HG03432 (cell line): ENCODE measurements at regions not wholly inside any gene's neighbourhood (a gene's known extent, or its start where the extent isn't known, plus 50 kb on each side); places are given as distances from the start of the nearest gene placed in this dataset.
A peak's percentile ranks its signal among the peaks of the same experiment; 100 is the strongest.

Source experiments
- ATAC-seq: cut with Tn5 transposase; IDR thresholded peaks from one replicate; pipeline ENCODE4 v1.9.1; 2021; ENCODE audit warnings: mild to moderate bottlenecking, moderate library complexity; ENCODE audit not compliant: unreplicated experiment

- no peak for ATAC-seq
These were observed 140.1 kb upstream of the RND3 start for GRCh38 chr2:150627526-150627925.

DNA sequence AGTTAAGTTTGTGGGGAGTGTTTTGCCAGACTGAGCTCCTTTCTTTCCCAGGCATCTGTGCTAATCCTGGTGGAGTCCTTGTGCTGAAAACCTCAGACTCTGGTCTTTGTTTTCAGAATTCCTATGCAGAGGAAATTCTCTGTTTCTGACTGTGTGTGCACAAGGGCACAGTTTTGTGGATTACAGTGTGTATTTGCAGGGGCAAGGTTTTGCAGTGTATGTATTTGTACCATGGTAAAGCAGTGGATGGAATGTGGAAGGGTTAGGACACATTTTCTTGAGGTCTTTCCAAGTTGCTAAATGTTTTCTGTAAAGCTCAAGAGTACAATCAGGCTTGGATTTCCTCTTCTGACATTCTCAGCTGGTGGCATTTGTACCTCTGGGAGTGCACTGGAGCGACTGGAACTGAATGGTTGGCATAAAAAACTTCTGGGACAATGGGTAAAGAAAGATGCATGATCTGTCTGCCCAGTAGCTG lies 139.5 kb upstream of the RND3 start:
- no peak for ATAC-seq

DNA sequence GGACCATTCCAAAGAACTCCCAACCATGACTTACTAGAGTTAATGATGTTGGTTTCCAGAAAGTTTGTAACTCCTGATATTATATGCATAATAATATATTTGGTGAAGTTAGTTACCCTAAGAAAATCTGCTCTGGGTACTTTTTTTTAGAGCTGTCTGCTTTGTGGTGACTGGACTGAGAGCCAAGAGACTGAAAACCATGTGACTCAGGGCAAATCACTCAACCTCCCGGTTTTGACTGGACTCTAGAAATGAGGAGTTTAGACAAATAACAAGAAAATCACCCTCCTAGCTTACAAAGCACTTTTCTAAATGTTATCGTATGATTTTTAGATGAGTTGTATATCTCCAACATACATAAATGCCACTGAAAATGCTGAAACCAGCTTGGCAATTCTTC lies 138.3 kb upstream of the RND3 start:
- ATAC-seq: no peak

- no peak for ATAC-seq
These were observed 137.8 kb upstream of the RND3 start for GRCh38 chr2:150625303-150625702.

- ATAC-seq: peak; percentile 82
These were observed 136.5 kb upstream of the RND3 start for GRCh38 chr2:150624001-150624401.

DNA sequence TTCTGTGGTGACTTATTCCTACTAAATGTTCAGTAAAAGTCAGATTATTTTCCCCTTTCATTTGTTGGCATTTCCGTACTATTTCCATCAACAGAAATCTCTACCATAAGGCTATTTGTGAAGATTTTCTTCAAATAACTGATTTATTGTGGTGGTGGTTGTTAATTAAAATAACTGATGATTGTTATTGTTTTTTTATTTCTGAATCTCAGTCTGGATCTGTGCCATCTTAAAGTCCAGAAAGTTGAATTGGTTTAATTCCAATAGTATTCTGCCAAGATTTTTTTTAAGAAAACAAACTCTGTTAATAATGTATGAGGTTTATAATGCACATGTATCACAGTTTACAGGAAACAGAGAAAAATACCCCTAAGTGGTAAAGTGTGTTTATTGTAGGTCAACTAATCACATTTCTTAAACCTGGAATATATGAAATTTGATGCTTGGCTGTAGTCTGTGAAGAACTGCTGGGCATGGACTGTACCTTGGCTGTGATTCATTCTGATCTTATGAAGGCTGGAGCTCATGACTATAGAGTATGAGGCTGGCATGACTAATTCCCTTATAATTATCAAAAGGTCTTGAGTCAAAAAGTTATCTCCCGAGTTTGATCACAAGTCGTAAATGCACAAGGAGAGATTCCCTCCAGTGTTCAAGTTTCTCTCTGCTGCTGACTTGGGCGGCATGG lies 134.2 kb upstream of the RND3 start:
- ATAC-seq: no peak

DNA sequence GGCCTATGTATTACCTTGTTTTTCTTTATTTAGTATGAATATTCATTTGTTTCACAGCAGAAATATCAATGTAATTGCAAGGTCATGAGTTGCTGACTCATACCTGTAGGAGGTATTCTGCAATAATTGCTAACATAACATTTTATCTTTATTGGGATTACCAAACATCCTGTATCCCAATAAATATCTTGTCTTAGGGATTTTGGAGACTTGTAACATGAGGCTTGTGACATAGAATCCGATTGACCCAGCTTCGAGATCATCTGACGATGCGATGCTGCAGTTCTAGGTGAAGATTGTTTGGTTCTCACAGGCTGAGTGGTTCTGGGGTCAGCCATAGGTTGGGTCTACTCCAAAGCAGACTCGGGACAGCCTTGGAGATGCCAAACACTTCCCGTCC lies 133.4 kb upstream of the RND3 start:
- ATAC-seq: no peak

GRCh38 chr2:150620416-150620815 lies 132.9 kb upstream of the RND3 start:
- no peak for ATAC-seq

DNA sequence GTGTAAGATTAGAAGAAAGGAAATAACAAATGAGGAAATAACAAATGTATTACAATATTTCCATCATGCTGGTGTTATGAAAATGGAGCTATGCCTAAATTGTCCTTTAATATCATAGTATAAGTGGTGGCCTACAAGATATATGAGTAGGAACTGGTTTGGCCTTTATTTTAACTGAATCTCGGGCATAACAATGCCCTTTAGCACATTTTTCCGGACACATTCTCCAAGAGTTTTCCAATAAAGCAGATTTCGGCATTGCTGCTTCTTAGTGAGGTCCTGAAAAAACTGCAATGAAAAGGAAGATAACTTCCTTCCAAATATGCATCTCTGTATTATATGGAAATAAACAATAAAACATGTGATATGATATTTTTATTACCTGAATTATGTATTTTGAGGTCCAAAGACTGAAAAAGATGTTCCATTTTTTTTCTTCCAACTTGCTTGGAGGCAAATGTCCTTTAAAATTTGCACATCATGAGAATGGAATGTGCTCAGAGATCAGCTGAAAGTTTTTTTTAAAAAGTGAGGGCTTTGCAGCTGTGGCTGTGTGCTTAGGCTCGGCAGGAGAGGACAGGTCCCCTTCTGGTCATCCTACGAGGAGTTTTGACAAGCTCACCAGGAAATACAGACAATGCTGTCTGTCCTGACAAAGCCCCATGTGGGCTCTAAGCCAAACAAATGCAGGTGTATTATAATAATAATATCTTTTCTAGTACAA lies 132.3 kb upstream of the RND3 start:
- ATAC-seq: no peak

GRCh38 chr2:150618245-150618895 lies 130.9 kb upstream of the RND3 start:
- no peak for ATAC-seq

DNA sequence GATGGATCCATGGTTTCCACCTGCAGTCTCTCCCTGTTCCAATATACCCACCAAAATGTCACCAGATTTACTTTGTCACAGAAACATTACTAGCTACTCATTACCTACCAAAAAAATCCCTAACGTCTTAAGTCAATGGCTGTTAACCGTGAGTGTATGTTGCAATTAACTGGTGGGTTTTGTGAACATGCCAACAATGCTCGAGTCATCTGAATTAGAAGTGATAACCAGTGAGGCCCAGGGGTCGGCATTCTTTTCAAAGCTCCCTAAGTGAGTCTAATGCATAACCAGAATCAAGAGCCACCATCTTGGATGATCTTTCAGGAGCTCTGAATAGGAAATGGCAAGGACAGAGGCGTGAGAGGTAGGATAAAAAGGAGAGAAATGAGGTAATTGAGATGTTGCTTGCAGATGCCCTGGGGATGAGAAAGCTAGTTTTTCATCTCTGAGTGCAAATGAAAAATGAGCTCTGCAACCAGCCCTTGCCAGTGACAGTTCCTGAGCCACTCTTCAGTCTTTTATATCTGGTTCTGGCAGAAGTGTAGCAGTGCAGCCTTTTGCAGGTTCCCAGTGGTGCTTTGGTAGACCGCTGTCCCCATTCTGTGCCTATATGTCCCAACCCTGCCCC lies 130.0 kb upstream of the RND3 start:
- no peak for ATAC-seq

- ATAC-seq: no peak
These were observed 125.7 kb upstream of the RND3 start for GRCh38 chr2:150612957-150613710.

DNA sequence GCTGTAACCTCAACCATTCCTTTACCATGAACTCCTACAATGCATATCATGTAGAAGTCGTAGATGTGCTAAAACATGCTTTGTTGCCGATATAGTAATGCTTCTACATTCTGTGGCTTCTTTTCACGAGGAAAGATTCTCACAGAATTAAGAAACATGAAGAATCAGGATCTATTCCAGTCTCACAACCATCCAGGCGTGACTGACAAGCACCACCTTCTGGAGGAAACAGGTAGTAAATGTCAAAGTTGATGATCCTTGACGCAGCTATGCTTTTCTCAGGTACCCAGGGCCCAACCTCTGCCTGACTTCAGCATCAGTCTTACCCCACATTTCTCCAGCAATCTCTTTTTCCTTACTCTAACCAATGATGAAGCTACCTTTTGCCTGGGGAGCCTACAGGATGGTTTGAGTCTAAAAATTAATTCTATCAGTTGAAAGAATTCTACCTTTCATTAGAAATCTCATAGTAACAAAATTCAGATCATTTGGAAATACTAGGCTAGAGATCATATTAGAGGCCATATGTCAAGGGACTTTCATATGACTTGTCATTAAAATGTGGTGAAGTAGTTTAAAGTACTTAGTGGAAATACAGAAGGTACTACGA lies 123.3 kb upstream of the RND3 start:
- ATAC-seq: peak; percentile 74

GRCh38 chr2:150609831-150610582 lies 122.5 kb upstream of the RND3 start:
- ATAC-seq: no peak

DNA sequence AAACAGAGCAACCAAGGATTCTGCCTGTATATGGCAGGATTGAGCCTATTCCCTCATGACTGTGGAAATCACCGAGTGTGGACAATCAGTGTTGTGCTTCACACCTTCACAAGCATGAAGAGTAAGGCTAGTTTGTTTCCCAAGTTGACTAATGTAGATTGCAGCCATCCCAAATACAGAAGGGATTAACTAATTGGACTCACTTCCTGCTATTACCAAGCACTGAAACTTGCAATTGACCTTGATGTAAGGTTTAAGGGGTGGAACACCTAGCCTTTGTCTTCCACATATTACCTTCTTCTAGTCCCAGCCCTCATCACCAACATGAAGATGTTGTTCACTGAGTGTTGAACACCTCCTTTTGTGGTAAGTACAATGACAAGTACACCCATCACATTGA lies 120.9 kb upstream of the RND3 start:
- ATAC-seq: no peak

- ATAC-seq: no peak
These were observed 119.9 kb upstream of the RND3 start for GRCh38 chr2:150607390-150607811.

DNA sequence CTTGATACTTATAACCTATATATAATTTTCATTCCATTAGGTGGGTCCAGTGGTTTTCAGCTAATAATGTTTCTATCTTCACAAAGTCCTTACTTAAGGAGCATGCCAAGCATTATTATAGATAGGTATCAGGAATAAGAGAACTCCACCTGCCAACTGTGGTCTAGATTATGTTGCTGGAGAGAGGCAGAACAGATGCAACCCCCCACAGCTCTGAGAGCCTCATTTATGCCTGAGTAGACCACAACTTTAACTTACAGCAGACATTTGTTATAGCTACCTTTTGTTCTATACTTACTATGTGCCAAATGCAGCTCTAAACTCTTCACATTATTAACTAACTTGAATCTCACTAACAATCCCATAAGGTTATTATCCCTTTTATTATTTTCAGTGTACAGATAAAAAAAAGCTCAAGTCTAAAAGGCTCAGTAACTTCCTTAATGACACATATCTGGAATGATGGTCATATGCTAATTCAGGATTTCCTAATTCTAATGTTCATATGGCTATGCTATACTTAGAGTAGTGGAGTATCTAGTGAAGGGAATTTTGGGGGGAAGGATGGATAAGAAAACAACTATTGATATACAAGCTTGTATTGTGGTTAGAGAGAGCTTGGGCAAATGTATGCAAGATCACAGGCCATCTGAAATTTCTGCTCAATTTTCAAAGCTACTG lies 119.1 kb upstream of the RND3 start:
- ATAC-seq: no peak

DNA sequence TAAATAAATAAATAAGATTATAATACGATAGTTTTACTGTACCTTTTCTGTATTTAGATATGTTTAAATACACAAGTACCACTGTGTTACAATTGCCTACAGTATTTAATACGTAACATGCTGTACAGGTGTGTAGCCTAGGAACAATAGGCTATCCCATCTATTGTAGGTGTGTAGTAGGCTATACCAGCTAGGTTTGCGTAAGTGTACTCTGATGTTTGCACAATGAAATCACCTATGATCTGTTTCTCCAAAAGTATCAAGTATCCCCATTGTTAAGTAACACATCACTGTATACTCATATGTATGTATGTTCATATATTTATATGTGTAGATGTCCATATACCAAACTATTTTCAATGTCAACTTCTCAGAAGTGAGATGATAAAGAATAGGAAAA lies 118.2 kb upstream of the RND3 start:
- ATAC-seq: no peak
